ENCODE measurements at regions not wholly inside any gene's neighbourhood (a gene's known extent, or its start where the extent isn't known, plus 50 kb on each side); places are given as distances from the start of the nearest gene placed in this dataset.
"Not testable (repeated sequence)": the region's sequence is repeated elsewhere in the genome, so short reads cannot be mapped to it uniquely, and the experiment has no call there.

- not testable (repeated sequence) for TF ChIP-seq CTCF (IDR thresholded peaks at IDR 0.05; ENCODE audit: low read depth, low read length, poor library complexity, severe bottlenecking); EZH2phosphoT487 (IDR thresholded peaks at IDR 0.05; ENCODE audit: borderline replicate concordance, low read length)
Measured at GRCh38 chr2:89171174-89171519, 479.7 kb downstream of the RPIA start.

Measured in DOHH2 (cell line).